ENCODE measurements at regions not wholly inside any gene's neighbourhood (a gene's known extent, or its start where the extent isn't known, plus 50 kb on each side); places are given as distances from the start of the nearest gene placed in this dataset.
"Not testable (repeated sequence)": the region's sequence is repeated elsewhere in the genome, so short reads cannot be mapped to it uniquely, and the experiment has no call there.

DNA sequence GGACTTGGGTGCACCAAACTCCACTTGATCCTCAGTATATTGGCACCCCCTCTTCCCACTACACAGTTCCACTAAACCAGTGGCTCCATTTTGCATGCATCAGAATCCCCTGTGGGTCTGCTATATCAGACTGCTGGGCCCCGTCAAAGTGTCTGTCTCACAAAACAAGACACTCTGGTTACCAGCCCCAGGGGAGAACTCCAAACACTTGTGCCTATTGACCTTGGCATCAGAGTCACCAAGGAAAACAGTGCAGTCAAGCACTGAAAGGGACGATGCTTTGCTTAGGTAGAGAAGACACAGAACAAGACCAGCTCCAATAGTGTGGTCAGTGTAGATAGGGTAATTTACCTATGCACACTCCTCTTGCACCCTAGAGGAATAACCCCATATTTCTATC, 205.8 kb upstream of the RAI14 start:
- no peak for DNase-seq

GRCh38 chr5:34452170-34452828, 203.8 kb upstream of the RAI14 start:
- DNase-seq: peak; percentile 30

GRCh38 chr5:34455098-34455497, 201.0 kb upstream of the RAI14 start:
- no peak for DNase-seq

DNA sequence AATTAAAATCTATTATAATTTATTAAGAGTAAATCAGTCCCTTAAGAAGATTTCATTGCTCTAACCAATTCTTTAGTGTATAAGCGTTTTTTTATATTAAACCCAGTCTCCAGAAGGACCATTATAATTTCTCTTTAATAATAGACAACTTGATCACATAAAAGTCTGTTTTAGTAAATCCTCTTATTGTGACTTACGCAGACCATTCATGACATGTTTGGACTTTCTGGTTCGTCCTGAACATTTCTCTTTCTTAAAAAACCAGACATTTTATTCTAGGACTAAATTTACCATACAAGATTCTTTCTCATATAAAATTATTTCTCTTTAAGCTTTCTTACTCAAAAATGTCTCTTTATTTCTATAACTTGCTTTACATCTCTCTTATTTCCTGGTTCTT, 196.2 kb upstream of the RAI14 start:
- no peak for DNase-seq

DNA sequence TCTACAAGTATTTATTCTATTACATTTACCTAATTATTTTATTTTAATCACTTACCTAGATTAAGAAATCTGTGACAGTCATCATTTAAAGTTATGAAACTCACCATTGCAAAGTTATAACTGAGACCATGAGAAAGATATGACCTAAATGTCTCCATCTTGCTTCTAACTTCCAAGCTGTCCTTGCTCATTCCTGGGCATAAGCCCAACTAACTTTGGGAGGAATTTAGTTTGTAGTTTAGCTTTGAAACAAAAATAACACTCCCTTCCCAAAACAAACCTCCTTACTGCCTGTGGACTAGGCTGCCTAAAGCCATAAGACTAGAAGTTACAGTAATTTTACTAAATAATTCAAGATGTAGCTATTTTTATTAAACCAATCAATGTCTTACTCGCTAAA, 195.6 kb upstream of the RAI14 start:
- DNase-seq: no peak

DNA sequence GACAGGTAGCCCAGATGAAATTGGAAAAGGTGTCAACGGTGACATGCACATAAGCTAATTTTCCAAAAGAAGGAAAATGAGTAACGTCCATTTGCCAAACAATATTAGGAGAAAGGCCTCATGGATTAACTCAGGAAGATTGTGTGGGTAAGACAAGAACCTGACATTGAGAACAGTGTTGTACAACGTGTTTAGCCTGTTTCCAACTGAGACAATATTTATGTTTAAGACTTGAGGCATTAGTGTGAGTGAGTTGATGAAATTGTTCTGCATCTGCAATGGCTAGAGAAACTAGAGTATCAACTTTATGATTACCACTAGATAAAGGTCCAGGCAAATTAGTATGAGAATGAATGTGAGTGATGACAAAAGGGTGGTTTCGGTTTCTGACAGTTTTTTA, 191.3 kb upstream of the RAI14 start:
- DNase-seq: no peak

GRCh38 chr5:34465301-34465700, 190.8 kb upstream of the RAI14 start:
- DNase-seq: peak; percentile 73

- not testable (repeated sequence) for DNase-seq
Measured at GRCh38 chr5:34466519-34467388, 189.4 kb upstream of the RAI14 start.

DNA sequence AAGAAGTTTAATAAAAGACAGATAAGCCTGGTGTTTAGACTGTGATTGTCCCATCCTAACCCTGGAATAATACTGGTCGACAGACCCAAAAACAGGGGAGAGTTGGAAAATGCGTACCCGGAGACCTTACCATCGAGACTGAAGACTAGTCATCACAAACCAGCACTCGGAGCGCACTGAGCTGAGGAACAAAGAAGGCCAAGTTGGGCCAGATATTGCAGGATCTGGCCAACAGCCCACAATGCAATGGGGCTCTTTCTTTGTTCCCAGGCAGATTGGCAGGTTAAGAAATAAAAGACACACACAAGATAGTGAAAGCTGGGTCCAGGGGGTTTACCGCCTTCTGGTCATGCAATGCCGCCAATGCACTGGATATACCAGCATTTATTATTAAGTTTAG, 188.7 kb upstream of the RAI14 start:
- DNase-seq: no peak

DNA sequence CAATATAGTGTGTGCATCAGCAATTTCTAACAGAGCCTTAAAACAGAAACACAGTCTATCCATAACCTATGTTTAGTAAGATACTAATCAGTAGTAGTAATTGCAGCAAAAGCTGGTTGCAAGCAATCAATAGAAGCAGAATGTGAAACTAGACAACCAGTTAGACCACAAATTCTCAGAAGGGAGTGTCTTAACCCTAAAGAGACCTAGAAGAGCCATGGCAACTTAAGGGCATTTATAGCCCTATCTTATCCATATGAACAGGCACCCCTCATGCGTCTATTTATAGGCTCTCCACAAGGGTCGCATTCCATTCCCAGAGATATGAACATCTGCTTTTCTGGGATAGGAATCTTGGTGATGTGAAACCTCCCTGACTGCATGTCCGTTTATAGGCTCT, 188.1 kb upstream of the RAI14 start:
- not testable (repeated sequence) for DNase-seq

DNA sequence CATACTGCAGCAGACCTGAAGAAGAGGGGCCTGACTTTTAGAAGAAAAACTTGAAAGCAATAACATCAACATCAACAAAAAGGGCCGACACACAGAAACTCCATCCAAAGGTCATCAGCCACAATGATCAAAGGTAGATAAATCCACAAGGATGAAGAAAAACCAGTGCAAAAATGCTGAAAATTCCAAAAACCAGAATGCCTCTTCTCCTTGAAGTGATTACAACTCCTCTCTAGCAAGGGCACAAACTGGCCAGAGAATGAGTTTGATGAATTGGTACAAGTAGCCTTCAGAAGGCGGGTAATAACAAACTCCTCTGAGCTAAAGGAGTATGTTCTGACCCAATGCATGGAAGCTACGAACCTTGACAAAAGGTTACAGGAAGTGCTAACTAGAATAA, 186.2 kb upstream of the RAI14 start:
- no peak for DNase-seq

DNA sequence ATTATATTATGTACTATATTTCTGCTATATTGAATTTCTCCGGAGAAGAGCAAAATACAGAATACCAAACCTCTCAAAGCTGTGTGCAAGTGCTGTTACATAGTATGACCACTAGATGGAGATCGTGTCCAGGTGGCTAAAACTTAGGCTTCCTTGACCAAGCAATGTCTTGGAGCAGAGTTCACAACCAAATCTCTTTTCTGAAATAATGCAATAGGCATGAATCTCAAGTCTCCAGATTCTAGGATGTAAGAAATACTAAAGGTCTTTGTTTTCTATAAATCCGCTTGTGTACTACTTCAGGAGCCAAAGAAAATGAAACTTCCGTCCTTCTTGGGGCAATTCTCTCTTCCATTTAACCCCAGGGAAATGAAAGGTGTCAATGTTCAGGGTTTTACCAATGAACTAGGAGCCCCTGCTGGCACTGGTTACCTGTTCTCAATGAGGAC, 181.5 kb upstream of the RAI14 start:
- peak; percentile 63 for DNase-seq

GRCh38 chr5:34475249-34475966, 180.7 kb upstream of the RAI14 start:
- no peak for DNase-seq

- no peak for DNase-seq
Measured at GRCh38 chr5:34476941-34477565, 179.1 kb upstream of the RAI14 start.

- DNase-seq: no peak
Measured at GRCh38 chr5:34480810-34481528, 175.2 kb upstream of the RAI14 start.

- DNase-seq: no peak
Measured at GRCh38 chr5:34483442-34484033, 172.6 kb upstream of the RAI14 start.

DNA sequence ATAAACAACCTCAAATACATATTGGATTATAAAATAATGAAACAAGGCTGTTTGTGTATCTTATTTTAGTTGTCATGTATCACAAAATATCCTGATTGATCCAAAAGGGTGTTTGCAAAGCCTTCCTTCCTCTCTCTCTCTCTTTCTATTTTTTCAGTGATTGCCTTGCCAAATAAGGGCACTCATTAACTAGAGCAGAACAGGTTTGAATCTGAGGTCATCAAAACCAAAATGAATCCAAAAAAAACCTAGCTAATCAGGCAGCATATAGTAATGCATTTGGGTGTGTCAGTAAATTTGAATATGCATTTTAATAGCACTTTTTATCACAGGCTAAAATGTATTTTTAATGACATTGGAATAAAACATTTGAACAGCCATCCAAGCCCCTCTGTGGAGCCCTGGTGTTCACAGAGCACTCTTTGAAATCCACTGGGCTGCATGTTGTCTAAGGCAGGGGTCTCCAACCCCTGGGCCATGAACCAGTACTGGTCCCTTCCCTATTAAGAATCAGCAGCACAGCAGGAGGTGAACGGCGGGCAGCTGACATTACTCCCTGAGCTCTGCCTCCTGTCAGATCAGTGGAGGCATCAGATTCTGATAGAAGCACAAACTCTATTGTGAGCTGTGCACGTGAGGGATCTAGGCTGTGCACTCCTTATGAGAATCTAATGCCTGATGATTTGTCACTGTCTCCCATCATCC, 171.8 kb upstream of the RAI14 start:
- no peak for DNase-seq

- DNase-seq: no peak
Measured at GRCh38 chr5:34485768-34486030, 170.4 kb upstream of the RAI14 start.

DNA sequence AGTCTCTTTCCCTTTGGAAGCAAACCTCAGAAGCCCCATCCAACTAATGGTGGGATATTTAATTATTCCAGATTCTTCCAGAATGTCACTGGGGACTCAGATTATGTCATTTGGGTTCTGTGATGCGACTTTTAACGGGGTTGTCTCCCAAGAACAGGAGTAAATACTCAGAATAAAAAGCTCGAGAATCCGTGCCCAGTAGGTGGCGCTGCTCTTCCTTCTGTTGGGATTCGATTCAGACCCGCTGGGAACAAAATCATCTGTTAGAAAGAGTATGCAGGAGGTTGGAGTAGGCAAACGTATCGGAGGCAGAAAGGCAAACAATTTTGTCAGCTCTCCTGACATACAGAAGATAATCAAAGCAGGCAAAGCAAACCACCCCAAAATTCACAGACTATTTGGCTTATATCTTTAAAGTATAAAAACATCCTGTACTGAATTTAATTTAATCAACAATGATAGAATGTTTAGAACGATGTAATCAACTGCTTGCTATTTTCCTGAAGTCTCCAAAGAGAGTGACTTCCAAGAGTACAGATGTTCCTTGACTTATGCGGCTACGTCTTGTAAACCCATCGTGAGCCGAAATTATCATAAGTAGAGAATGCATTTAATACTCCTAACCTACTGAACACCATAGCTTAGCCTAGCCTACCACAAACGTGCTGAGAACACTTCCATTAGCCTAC, 169.8 kb upstream of the RAI14 start:
- peak; percentile 91 for DNase-seq

- no peak for DNase-seq
Measured at GRCh38 chr5:34486849-34487158, 169.3 kb upstream of the RAI14 start.

DNA sequence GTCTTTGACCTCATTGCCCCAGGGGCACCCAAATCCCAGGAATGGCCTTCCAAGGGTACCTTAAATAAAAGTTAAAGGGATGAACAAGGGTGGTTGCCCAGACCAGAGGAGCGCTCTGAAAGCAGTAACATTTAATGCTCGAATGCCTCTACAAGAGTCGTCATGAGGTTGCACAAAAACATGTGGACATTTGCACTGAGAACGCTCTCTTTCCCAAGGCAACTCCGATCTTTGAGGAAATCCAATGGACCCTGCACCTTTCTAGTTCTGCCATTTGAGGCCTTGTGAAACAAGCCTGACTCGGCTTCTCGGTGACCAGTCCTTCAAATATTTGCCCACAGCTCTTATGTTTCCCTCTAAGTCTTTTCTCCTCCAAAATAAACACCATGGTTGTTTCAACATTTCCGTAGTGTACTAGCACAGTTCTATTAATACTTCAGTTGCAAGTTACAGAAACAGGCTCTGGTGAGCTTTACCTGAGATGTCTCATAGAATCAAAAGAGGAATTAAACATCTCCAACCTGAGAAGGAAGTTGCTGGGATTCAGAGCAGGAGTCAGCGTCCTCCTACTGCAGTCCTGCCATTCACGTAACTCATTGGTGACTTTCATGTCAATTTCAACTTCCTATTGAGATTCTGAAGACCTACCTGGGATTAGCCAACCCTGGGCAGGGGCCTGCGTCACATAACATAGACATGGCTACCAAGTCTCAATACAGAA, 168.8 kb upstream of the RAI14 start:
- DNase-seq: peak; percentile 61

Data from SHP77 treated with DMSO at 0.1 percent for 48 hours (cell line).